HG02840 (cell line): ENCODE measurements at regions not wholly inside any gene's neighbourhood (a gene's known extent, or its start where the extent isn't known, plus 50 kb on each side); places are given as distances from the start of the nearest gene placed in this dataset.
"Not testable (repeated sequence)": the region's sequence is repeated elsewhere in the genome, so short reads cannot be mapped to it uniquely, and the experiment has no call there.

Experiments used
- ATAC-seq: cut with Tn5 transposase; IDR thresholded peaks from one replicate; pipeline ENCODE4 v1.9.1; 2021; ENCODE audit warnings: mild to moderate bottlenecking, moderate library complexity, moderate number of reproducible peaks; ENCODE audit not compliant: unreplicated experiment, low FRiP score

DNA sequence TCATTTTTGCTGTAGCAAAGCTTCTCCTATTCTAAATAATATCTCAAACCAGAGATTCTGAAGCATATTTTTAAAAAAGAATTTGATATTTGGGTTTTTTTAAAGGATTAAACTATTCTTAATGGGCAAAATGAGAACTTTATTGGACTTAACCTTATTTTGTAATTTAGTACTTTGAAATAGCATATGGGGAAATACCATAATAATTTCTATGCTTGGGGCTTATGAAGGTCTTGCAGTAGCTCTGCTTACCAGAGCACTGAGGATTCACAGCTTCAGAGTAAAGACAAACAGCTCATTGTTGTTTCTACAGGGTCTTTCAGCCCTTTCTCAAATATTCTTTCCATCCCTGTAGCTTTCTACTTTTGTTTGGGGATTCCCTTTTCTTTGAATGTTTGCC, 111.2 kb upstream of the ZNF648 start:
- no peak for ATAC-seq

- ATAC-seq = no peak
These were observed 109.5 kb upstream of the ZNF648 start for GRCh38 chr1:182170891-182171461.

GRCh38 chr1:182169203-182169602, 107.7 kb upstream of the ZNF648 start:
- ATAC-seq = no peak

DNA sequence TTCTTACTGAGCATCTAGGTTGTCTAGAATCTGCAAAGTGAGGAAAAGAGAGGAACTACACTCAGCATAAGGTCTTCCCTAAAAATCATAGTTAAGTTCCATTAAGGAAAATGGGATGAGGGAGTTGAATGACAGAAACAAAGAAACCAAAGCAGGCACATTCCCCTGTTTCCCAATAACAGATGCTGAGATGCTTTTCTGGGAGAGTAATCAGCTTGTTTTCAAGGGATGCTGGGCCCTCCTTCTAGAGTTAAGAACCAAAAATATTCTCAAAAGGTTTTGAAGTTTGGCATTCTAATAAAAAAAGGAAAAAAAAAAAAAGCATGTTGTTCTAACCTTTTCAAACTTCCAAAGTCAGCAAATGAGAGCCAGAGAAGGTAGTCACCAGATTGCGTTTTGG, 105.2 kb upstream of the ZNF648 start:
- no peak for ATAC-seq

DNA sequence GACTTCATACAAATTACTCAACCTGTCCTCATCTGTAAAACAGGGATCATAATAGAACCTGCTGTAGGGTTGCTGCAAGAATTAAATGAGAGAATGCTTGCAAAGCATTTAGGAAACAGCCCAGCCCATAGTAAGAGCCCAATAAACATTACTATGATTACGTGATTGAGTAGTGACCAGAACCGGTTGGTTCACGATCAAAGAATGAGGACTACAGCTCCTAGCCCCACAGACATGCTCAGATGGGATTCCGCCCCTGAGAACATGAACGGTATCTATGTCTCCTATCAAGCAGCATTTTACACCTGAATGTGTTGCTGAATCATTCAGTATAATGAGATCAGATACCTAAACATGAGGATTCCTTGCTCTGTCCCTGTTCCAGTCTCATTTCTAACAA, 104.8 kb upstream of the ZNF648 start:
- ATAC-seq = no peak

DNA sequence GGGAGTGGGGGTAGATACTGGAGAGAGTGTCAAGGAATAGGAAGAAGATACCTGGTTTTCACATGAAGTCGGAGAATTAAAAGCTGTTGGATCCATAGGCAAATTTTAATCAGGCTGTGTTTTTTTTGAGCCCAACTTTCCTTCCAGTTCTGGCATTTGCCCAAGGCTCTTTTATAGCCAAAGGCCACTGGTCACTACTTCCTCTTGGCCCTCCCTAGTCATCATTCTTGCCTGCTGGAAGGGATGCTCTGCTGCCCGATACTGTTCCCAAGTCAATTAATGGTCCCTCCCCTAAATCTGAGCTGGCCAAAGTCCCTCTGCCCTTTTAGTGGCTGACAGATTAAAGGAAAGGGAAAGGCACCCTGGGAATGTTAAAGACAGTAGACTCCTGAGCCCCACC, 102.8 kb upstream of the ZNF648 start:
- ATAC-seq = no peak

GRCh38 chr1:182163821-182164223, 102.3 kb upstream of the ZNF648 start:
- no peak for ATAC-seq

DNA sequence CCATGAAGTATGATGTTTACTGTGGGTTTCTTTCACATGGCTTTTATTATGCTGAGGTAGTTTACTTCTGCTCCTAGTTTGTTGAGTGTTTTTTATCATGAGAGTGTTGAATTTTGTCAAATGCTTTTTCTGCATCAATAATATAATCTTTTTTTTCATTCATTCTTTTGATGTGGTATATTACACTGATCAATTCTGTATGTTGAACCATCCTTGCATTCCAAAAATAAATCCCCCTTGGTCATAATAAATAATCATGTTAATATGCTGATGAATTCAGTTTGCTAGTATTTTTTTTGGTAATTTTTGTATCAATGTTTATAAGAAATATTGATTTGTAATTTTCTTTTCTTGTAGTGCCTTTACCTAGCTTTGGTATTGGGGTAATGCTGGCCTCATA, 97.9 kb upstream of the ZNF648 start:
- no peak for ATAC-seq

DNA sequence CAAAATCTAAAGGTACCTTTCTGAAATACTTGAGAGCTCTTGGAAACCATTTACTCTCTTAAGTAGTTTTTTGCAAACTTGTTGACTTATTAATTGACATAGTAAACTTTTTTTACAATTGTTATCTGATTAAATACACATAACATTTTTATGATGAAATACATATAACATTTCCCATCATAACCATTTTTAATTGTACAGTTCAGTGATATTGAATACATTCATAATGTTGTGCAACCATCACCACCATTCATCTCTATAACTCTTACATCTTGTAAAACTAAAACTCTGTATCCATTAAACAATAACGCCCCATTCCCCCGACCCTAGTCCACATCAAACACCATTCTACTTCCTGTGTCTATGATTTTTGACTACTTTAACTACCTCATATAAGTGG, 95.7 kb upstream of the ZNF648 start:
- ATAC-seq = no peak

DNA sequence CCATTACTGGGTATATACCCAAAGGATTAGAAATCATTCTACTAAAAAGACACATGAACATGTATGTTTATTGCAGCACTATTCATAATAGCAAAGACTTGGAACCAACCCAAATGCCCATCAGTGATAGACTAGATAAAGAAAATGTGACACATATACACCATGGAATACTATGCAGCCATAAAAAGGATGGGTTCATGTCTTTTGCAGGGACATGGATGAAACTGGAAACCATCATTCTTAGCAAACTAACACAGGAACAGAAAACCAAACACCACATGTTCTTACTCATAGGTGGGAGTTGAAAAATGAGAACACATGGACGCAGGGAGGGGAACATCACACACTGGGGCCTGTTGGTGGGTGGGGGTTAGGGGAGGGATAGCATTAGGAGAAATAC, 92.9 kb upstream of the ZNF648 start:
- ATAC-seq = not testable (repeated sequence)

GRCh38 chr1:182149411-182149965, 88.0 kb upstream of the ZNF648 start:
- ATAC-seq = no peak

- no peak for ATAC-seq
These were observed 86.4 kb upstream of the ZNF648 start for GRCh38 chr1:182147951-182148350.

- peak; percentile 81 for ATAC-seq
These were observed 85.8 kb upstream of the ZNF648 start for GRCh38 chr1:182147136-182147820.

DNA sequence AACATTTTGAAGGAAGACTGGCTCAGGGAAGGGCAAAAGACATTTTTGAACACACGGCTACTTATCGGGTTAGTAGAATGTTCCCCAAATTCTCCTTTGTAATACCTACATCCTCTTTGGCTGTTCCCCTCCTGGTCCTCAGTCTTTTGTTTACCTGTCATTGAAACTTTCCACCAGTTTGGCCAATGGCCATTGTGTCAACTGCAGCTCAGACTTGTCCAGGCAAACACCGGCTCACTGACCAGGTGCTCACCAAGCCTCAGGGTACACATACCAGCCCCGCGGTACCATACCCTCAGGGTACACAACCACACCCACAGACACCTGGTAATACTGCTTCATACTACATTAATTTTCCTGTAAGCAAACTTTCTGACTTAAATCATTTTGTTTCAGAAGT, 84.8 kb upstream of the ZNF648 start:
- no peak for ATAC-seq

GRCh38 chr1:182145441-182145840, 83.9 kb upstream of the ZNF648 start:
- no peak for ATAC-seq

- ATAC-seq = no peak
These were observed 83.1 kb upstream of the ZNF648 start for GRCh38 chr1:182144646-182145030.

DNA sequence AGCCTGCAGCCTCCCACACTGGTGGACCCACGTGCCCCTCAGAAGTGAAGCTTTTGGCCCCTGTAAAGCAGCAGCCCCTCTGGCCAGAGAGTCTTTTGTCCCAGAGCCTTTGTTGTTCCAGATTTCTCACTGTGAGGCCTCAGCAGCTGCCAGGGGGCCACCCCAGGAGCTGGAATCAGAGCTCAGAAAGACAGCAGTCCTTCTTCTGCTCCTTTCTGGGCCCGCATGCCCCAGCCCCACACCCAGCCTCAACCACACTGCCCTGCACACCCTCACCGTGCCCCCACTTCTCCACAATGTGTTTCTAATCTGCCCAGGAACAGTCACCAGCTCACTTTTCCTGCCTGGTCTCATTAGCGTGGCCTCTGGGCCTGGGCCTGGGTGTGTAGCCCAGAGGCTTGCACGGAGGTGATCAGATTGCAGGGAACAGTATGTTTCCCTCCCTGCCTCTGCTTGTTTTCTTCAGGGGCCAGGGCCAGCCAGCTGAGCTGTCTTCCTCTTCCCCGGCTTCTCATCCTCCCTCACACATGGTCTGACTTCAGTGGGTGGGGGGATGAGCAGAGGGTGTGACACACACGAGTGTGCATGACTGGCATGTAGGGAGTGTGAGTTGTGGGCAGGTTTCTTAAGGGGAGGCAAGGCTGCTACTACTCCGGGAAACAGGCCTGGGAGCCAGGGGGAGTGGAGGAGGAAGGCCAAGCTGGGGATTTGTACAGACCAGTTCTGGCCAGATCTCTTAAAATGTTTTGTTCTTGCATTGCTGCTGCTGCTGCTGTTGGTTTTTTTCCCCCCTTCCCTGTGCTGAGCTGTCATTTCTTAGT, 82.5 kb upstream of the ZNF648 start:
- no peak for ATAC-seq

DNA sequence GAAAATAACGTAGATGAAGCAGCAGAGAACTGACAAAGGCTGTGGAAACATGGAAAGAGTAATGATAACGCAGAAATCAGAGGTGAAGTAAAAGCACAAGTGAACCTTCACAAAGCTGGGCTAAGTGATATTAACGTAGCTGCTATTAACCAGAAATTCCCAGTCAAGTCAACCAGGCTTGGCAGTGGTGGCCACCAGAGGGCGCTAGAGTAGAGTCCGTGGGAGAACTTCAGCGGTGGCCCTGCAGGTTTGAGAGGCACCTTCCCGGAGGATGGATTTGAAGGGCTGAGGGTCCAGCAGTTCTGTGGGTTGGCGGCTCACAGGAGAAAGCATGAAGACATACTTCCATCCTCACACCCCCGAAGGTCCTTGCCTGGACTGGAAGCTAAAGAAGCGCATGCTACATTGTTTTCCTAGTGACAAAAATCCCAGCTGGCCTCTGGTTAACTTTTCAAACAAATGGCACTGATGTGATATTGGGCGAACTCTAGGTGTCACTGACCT, 81.7 kb upstream of the ZNF648 start:
- no peak for ATAC-seq

DNA sequence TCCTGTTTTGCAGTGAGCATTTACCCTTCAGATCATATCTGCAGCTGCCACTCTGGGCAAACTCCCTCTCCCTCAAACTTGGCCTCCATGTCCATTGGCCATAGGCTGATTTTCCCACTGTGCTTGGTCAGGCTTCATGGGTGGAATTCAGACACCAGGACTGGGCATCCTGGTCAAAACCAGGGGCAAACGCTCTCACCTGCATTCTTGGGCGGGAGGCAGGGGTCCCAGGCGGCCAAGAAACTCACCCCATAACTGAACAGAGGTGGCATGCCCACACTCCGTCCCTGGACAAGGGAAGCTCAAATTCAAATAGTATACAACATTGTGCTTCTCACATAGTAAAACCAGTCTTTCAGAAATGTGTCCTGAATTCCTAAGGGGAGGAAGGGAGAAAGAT, 81.1 kb upstream of the ZNF648 start:
- no peak for ATAC-seq

- ATAC-seq = no peak
These were observed 79.5 kb upstream of the ZNF648 start for GRCh38 chr1:182141040-182141439.

GRCh38 chr1:182139496-182139895, 78.0 kb upstream of the ZNF648 start:
- ATAC-seq = no peak
